Heart left ventricle (tissue), 13 donors: ENCODE measurements at regions not wholly inside any gene's neighbourhood (a gene's known extent, or its start where the extent isn't known, plus 50 kb on each side); places are given as distances from the start of the nearest gene placed in this dataset.
"Not testable (repeated sequence)": the region's sequence is repeated elsewhere in the genome, so short reads cannot be mapped to it uniquely, and the experiment has no call there.

Experiments
- POLR2A ChIP-seq, 2 donors: fragments of 450-650 bp; IDR thresholded peaks; one replicate each; pipeline ENCODE4 v1.6.1; 2017; ENCODE audit warnings: antibody characterized with exemption in 2 of 2, mild to moderate bottlenecking in 2 of 2, moderate library complexity in 2 of 2
- TF ChIP-seq, protein P1 (sequence below), 12 donors: fragments of 200-600 bp; sonication (generic) in 4 of 12; IDR thresholded peaks; one replicate each; pipeline versions ENCODE4 v1.5.0 to v1.8.0; 2018 to 2022; ENCODE audit warnings: antibody characterized with exemption in 12 of 12, mild to moderate bottlenecking in 5 of 12
- donor health status: ischemic (EF 13 %, LVEDD 7.1; RV severe dilation, severe dysfunction).
- donor health status: DM: no; HTN: yes; CAD: no.
- donor health status: DM: no; HTN: no; CAD: no.
- donor health status: ischemic (EF 25% LVEDD 6.9; RV normal size, moderate dysfunction).
- donor health status: ischemic (EF 25% LVEDD 5.7; RV mildly dilated, moderate dysfunction).
- donor health status: ischemic (EF 35%, LVEDD 5.7; RV mildly dilated, moderate dysfunction).
- donor health status: nonischemic (EF 11% LVEDD 7.7; RV severe dilation, severe dysfunction).
- donor health status: DM: yes; HTN: yes; CAD: no.
- donor health status: PGD.
- donor health status: ischemic (EF 29% LVEDD 5.4; RV normal size, mild dysfunction).
- donor health status: nonischemic (EF 23%, LVEDD 6.1; RV moderate dilation, normal function).

DNA sequence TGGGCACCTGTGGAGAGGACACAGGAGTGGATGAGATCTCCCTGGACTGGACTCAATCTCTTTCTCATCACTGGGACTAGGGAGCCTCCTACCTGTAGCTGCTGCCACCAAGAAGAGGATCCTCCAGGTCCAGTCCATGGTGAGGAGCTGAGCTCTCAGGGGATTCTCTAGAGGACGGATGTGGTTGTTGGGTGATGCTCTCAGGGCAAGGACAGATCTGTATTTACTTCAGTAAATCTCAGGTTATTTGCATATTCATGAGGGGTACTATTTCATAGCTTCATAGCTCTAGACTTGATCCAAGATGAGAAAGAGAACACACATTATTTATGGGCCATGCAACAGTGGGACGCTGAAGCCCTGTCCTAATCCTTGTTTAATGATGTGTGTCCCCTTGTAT, 159.4 kb downstream of the POTEB start:
- TF ChIP-seq, protein P1, sequence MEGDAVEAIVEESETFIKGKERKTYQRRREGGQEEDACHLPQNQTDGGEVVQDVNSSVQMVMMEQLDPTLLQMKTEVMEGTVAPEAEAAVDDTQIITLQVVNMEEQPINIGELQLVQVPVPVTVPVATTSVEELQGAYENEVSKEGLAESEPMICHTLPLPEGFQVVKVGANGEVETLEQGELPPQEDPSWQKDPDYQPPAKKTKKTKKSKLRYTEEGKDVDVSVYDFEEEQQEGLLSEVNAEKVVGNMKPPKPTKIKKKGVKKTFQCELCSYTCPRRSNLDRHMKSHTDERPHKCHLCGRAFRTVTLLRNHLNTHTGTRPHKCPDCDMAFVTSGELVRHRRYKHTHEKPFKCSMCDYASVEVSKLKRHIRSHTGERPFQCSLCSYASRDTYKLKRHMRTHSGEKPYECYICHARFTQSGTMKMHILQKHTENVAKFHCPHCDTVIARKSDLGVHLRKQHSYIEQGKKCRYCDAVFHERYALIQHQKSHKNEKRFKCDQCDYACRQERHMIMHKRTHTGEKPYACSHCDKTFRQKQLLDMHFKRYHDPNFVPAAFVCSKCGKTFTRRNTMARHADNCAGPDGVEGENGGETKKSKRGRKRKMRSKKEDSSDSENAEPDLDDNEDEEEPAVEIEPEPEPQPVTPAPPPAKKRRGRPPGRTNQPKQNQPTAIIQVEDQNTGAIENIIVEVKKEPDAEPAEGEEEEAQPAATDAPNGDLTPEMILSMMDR (IDR thresholded peaks at IDR 0.05) = not testable (repeated sequence)
- TF ChIP-seq POLR2A (IDR thresholded peaks at IDR 0.05) = not testable (repeated sequence)
